K562 (cell line): ENCODE measurements at regions not wholly inside any gene's neighbourhood (a gene's known extent, or its start where the extent isn't known, plus 50 kb on each side); places are given as distances from the start of the nearest gene placed in this dataset.

ENCODE experiments used
- BRCA1 ChIP-seq, 2 experiments: fragments of 450-650 bp in 1 of 2; sonication (generic) in 1 of 2; formaldehyde crosslinking in 1 of 2; IDR thresholded peaks; 2 replicates each; pipeline versions ENCODE4 v1.5.0 to v1.6.1; 2017 to 2020; ENCODE audit warnings: mild to moderate bottlenecking in 1 of 2, missing genetic modification reagents in 1 of 2
- EGR1 ChIP-seq: fragments of 450-650 bp; conservative IDR thresholded peaks from 2 replicates; pipeline ENCODE4 v1.6.1; 2017; ENCODE audit warnings: mild to moderate bottlenecking
- EZH2 ChIP-seq: IDR thresholded peaks from 2 replicates; pipeline ENCODE4 v1.6.1; 2012; ENCODE audit warnings: low read depth, mild to moderate bottlenecking, inconsistent platforms, low read length, borderline replicate concordance
- FOXJ3 ChIP-seq: sonication (generic); formaldehyde crosslinking; IDR thresholded peaks from 2 replicates; pipeline ENCODE4 v1.4.0; 2020; ENCODE audit warnings: mild to moderate bottlenecking, missing genetic modification reagents
- GABPA ChIP-seq: fragments of 200-800 bp; sonication (Bioruptor generic); conservative IDR thresholded peaks from 2 replicates; pipeline ENCODE4 v1.6.1; 2016; ENCODE audit warnings: low read depth, missing genetic modification characterization, missing compliant biosample characterization
- GABPB2 ChIP-seq: fragments of 250-450 bp; sonication (Bioruptor Pico); conservative IDR thresholded peaks from 2 replicates; pipeline ENCODE4 v1.5.1; 2021; ENCODE audit warnings: mild to moderate bottlenecking
- NCOA1 ChIP-seq: fragments of 450-650 bp; IDR thresholded peaks from 2 replicates; pipeline ENCODE4 v1.6.1; 2016; ENCODE audit warnings: low read depth
- POLR2A ChIP-seq: fragments of 450-650 bp; conservative IDR thresholded peaks from 2 replicates; pipeline ENCODE4 v1.6.1; 2016
- RAD21 ChIP-seq, 2 experiments: fragments of 250-450 bp in 1 of 2; fragments of 450-650 bp in 1 of 2; sonication (Bioruptor Pico) in 1 of 2; formaldehyde crosslinking in 1 of 2; IDR thresholded peaks in 1 of 2; conservative IDR thresholded peaks in 1 of 2; 2 replicates each; pipeline versions ENCODE4 v1.4.0 to v1.8.0; 2020 to 2022; ENCODE audit warnings: mild to moderate bottlenecking in 2 of 2, moderate library complexity in 1 of 2
- ZNF253 ChIP-seq: fragments of 250-450 bp; sonication (Bioruptor Pico); conservative IDR thresholded peaks from 2 replicates; pipeline ENCODE4 v1.6.1; 2021; ENCODE audit warnings: mild to moderate bottlenecking
- TF ChIP-seq, protein P1 (sequence below): sonication (generic); formaldehyde crosslinking; IDR thresholded peaks from 2 replicates; pipeline ENCODE4 v1.9.0; 2022; ENCODE audit warnings: mild to moderate bottlenecking, missing genetic modification reagents

DNA sequence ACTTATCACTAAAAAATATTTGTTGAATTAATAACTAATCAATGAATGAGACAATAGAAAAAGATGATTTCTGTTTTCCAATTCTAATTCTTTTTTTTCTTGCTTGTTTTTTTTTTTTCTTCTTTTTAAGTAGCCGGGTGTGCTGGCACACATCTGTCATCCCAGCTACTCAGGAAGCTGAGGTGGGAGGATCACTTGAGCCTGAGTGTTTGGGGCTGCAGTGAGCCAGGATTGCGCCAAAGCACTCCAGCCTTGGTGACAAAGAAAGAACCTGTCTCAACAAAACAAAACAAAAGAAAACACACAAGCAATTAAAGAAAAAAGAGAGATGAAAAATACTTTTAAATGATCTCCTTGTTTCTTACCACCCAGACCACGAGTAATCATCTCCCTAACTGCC is 1109.3 kb downstream of the REEP3 start:
- TF ChIP-seq GABPB2 (CRISPR knock-in tag) (no peak), ZNF253 (CRISPR knock-in tag) (no peak), POLR2A (no peak), RAD21 (CRISPR knock-in tag; conservative IDR thresholded peaks at IDR 0.05 in 1 of 2, IDR thresholded peaks at IDR 0.05 in 1 of 2) (no peak), EZH2 (no peak), GABPA (tag) (no peak), BRCA1 (IDR thresholded peaks at IDR 0.05) (no peak), BRCA1 (CRISPR knock-in tag; IDR thresholded peaks at IDR 0.05) (no peak), NCOA1 (no peak), FOXJ3 (no peak), EGR1 (no peak)
- TF ChIP-seq, protein P1, sequence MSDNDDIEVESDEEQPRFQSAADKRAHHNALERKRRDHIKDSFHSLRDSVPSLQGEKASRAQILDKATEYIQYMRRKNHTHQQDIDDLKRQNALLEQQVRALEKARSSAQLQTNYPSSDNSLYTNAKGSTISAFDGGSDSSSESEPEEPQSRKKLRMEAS (CRISPR knock-in tag), result no peak
